Lung microvascular endothelial cell (primary cell): ENCODE measurements at regions not wholly inside any gene's neighbourhood (a gene's known extent, or its start where the extent isn't known, plus 50 kb on each side); places are given as distances from the start of the nearest gene placed in this dataset.
A peak's percentile ranks its signal among the peaks of the same experiment; 100 is the strongest.
"Not testable (repeated sequence)": the region's sequence is repeated elsewhere in the genome, so short reads cannot be mapped to it uniquely, and the experiment has no call there.

Experiments
- DNase-seq, 2 donors: peaks; one replicate each; pipeline versions ENCODE4 v3.0.0 to v3.0.0-alpha.2; 2010; ENCODE audit warnings: low read depth in 2 of 2

DNA sequence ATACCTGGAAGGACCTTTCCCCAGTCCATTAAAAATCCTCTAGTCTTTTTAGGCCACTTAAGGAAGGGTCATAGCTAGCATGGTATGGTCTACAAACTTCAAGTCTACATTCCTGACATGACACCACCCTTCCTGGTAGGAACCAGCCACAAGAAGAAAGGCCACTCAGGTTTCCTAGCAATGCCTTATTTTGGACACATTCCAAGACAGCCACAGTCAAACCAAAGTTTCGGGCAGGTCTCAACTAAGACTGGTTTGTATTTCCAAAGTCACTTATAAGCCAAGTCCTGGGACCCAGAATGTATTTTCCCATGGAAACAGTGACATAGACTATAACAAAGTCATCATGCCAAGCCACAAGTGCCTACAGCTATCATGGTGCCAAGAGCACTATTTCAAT is 50.6 kb upstream of the SLC44A3 start:
- no peak for DNase-seq

DNA sequence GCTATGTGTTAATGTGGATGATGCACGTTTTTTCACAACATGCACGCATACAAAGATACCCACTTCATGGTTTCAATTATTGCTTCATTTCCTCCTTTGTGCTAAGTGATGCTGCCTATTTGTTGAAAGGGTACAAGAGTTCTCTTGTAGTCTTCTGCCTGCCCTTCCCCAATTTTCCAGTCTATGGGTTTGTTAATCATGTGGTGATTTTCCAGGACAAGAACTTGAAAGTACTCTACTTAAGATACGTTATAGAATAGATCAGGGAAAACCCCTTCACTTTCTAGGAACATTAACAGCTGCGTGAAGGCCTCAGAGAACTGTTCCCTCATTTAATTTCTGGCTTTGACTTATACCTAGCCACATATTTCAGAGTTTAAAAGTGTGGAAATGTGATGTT is 52.1 kb upstream of the SLC44A3 start:
- DNase-seq, result no peak

DNA sequence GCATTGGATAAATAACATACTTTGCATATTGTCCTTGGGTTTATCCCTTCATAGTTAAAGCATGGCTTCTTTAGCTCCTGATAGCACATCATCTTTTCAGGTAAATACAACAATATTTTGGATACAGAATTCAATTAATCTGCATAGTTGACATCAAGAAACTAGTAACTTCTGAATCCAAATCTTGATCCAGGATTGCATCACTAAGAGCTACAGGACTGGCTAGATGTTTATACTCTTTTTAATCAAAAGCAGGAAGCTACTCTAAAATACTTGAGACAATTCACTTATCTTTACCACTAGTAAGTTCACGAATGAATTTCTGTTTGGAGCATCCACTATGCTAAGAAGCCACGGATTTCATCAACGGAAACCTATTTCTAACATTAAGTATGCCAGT is 54.2 kb upstream of the SLC44A3 start:
- no peak for DNase-seq

DNA sequence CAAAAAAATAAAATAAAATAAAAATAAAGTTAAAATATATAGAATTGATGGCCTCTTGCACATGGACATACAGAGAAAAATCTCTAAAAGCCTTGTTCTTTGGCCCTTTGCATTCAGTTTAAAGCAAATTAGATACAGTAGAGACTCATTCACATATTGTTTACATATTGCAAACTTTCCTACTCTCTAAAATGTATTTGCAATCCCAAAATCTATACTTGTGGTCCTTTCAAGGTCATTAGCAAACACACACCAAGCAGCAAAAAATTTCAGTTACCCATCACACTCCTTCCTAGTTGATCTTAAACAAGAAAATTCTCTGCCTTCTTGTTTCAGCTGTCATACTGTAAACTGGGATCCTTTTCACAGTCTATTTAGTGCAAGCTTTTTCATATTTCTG is 61.0 kb upstream of the SLC44A3 start:
- no peak for DNase-seq

DNA sequence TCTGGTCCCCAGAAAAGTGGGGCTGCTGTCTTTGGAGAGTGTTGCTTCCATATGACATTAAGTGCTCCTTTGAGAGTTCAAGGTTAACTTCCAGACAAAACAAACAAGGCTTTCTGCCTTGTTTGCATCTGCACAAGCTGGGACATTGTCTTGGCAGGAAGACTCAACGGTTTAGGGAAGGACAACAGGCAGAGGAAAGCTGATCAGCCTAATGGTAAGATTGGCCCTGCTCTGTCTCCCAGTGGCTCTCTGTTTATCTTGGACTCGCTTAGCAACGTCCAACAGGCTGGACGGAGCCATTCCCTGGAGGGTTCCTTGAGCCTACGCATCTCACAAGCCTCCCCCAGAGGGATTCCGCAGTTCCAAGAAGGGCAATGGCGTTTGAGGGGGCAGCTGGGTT is 62.2 kb upstream of the SLC44A3 start:
- DNase-seq, result no peak

DNA sequence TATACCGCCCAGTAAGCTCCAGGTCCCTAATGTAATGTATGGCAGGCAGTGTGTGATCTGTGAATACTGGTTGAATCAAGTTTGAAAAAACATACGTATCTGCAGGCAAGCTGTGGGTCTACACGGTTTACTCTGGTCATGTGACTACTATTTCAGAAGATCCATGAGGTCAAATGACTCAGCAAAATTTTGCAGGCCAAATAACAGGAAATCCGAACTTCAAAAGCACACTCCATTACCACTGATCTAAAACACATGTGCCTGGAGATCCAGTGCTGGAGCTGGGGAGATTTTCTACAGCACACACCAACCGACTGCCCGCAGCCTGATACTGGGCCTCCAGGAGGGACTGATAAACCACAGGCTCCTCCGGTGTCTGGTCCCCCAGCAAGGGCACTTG is 64.5 kb upstream of the SLC44A3 start:
- DNase-seq, result peak; percentile 79 to 90

DNA sequence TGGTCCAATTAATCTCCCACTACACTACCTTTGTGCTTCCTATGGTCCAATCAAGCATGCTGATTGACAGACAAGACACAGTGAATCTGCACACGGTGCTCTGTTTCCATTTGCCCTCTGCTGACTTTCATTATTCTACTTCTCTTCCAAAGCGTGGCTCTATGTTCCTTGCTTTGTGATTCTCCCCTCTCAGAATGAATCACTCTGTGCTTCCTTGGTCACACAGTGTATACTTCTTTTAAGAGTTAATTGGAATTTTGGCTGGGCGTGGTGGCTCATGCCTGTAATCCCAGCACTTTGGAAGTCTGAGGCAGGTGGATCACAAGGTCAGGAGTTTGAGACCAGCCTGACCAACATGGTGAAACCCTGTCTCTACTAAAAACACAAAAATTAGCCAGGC is 65.1 kb upstream of the SLC44A3 start:
- DNase-seq, result not testable (repeated sequence)

DNA sequence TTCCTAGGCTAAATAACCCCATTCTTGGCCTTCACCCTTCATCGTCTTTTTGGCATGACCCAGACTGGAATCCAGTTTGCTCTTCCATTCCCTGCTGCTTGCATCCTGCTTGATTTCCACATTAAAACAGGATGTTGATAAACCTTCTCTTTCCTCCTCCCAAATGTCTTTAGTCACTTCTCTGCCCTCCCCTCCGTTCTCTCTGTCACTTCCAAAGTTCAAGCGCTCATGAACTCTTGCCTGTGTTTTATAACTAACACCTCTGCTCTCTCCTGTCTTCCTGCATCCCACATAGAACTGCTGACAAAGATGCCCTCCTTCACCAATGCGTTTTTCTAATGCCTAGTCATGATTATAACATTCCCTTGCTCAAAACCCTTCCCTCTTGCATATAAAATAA is 65.6 kb upstream of the SLC44A3 start:
- no peak for DNase-seq

DNA sequence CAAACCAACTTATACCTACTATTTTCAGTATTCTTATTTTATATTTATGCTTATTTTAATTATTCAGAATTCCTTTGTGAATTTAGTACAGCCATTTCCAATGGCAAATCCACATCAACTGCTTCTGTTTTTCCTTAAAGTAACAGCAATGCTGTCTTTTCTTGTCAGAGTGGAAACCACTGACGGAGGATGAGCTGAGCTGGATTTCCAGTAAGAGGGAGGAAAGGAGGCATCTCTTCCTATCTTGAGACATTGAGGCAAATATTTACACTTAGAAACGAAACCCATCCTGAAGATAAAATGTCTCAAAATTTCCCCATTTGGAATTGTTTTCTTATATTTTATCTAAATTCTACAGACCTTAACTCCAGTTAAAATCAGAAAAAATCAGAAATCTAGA is 66.1 kb upstream of the SLC44A3 start:
- DNase-seq, result no peak

DNA sequence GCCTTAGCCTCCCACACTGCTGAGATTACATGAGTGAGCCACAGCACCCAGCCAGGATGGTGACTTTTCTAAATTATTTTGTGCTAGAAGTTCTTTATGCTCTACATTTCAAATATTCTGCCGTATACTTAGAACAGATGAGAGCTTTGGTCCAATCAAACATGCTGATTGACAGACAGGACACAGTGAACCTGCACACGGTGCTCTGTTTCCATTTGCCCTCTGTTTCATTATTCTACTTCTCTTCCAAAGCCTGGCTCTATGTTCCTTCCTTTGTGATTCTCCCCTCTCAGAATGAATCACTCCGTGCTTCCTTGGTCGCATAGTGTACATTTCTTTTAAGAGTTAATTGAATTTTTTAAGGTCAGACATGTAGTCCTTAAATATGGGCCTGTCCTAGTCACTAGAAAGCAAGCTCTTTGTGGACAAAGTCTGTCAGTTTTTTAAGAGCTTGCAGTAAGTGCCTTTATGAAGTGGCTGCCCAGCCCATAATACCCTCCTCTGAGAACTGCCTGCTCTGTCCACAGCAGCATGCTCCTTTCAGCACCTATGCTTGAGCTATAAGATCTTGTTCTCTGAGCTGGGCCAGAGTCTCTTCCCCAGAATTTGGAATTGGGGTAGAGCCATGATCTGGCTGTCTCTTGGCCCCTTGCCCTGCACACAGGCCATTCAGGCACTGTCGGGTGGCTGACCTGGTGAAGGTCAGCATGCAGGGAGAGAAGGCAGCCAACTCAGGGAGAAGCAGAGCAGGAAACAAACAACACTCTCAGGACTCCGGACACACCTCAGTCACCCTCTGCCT is 66.8 kb upstream of the SLC44A3 start:
- peak in 1 of 2 donors; percentile 28 for DNase-seq

DNA sequence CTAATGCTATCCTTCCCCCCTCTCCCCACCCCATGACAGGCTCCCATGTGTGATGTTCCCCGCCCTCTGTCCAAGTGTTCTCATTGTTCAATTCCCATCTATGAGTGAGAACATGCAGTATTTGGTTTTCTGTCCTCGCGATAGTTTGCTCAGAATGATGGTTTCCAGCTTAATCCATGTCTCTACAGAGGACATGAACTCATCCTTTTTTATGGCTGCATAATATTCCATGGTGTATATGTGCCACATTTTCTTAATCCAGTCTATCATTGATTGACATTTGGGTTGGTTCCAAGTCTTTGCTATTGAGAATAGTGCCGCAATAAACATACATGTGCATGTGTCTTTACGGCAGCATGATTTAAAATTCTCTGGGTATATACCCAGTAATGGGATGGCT is 68.7 kb upstream of the SLC44A3 start:
- DNase-seq, result not testable (repeated sequence)

DNA sequence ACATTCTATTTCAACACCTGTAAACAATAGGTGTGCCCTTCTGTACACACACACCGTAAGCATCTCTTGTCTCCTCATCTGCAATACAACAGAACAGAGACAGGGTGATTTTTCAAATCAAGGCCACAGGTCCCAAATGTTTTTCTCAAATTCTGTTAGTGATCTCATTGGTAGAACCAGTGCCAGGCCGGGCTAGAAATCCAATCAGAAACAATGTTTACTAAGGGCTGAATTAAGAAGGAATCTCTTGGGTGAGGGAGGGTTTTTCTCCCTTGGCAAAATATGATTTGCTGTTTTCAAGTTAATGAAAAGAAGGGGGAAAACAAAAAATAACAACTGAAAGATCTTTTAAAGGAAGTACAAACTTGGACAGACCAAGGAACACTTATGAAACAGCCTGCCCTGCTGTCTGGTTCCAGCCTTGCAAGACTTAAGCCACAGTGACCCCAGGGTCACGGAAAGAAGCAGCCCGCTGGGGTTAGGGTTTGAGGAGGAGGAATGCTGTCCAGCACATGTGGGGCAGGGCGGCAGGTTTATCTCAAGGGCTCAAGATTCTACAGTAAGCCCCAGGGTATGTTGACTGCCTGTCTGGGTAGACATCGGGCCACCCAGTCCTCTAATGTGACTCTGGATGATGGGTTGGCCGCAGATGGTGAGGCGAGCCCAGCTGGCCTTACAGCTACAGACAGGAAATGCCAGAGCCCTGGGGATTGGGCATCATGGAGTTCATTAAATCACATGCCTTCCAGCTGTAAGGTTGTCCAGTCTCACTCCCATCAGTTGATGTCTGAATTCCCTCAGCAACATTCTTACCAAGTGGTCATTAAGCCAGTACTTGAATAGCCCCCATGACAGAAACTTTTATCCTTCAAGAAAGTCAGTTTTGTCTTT is 73.3 kb upstream of the SLC44A3 start:
- DNase-seq, result no peak

DNA sequence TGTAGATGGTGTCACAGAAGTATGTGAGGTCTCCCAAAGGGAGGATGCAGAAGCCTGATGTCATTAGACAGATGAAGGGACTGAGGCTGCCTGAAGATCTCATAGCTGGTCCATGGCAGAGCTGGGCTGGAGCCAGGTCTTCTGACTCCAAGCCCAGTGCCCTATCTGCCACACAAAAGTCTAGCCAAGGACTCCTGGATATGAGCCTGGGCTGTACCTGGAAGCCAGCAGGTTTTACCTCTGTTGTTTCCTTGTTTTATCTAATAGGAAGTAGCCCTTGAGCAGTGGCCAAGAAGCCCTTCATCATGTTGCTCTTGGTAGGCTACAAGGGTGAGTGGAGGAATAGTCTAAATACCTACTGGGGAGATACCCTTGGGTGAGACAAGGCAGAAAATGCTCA is 74.4 kb upstream of the SLC44A3 start:
- DNase-seq, result no peak

DNA sequence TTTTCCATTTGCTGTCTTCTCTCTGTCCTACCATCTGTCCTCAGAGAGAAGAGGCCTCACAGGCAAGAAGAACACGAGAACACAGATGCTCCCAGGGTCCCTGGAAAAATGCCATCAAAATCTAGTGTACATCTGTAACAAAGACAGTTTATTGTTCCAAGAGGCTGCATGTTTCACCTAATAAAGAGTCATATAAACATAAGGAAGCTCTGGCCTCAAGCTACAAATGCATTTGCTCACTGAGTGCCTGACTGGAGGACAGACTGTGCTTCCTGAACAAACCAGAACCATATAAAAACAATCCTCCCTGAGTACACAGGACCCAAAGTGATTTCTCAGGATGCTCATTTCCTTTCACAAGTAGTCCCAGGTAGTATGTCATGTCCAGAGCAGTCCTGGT is 76.3 kb upstream of the SLC44A3 start:
- DNase-seq, result peak in 1 of 2 donors; percentile 51

DNA sequence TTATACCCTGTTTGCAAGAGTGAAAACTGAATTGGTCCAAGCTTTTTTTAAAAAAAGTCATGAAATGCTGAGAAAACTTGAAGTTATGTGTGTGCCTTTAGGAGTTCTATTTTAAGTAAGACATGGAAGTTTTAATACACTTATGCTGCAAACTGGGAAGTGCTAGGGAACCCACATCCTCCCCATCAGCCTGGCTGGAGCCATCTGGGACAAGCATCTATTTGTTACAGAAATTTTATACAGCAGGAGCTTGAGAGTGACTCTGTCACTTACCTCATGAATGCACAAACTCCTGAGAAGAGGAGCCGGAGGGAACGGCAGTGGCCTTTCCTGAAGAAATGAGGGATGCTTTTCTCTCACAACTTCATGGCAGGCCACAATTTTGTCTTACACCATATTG is 78.2 kb upstream of the SLC44A3 start:
- no peak for DNase-seq

DNA sequence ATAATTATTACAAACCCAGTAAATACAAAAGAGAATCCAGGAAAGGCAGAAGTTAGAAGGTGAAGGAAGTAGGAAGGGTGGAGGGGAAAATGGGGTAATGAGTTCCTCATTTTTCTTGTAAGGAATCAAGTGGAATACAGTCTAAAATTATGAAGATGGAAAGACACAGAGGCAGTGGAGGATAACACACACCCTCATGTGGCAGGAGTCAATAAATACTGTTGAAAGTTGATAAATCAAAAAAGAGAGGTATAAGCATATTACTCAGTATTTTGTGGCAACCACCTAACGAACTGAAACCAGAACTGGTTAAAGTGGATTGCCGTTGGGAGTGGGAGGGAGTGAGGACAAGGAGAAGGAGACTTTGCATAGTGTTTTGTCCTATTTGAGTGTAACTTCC is 78.6 kb upstream of the SLC44A3 start:
- DNase-seq, result no peak

DNA sequence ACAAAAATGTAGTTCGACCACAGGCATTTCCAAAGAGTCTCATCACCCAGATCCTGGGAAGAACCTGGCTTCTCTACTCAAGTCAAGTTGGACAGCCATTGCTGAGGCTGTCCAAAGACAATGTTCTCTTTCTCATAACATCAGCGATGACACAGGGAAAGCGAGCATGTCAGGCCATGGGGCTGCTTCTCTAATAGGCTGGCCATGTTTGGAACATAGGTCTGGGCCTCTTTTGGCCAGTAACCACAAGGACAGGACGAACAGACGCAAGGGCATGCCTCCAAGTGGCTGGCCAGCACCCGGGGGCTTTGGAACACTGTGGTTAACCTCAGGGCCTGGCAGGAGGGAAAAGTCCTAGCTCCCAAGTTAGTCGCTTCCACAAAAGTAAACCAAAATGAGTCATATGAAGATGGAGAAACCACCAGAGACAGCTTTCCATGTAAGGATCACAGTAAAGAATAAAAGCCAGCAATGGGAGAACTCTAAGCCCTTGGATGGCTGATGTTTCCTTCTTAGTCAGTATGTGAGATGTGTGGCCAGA is 80.6 kb upstream of the SLC44A3 start:
- no peak for DNase-seq

DNA sequence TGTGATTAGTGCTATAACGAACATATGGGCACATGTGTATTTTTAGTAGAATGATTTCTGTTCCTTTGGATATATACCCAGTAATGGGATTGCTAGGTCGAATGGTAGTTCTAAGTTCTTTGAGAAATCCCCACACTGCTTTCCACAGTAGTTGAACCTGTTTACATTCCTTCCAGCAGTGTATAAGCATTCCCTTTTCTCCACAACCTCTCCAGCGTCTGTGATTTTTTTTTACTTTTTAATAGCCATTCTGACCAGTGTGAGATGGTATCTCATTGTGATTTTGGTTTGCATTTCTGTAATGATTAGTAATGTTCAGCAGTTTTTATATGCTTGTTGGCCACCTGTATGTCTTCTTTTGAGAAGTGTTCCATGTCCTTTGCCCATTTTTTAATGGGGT is 81.8 kb upstream of the SLC44A3 start:
- no peak for DNase-seq

DNA sequence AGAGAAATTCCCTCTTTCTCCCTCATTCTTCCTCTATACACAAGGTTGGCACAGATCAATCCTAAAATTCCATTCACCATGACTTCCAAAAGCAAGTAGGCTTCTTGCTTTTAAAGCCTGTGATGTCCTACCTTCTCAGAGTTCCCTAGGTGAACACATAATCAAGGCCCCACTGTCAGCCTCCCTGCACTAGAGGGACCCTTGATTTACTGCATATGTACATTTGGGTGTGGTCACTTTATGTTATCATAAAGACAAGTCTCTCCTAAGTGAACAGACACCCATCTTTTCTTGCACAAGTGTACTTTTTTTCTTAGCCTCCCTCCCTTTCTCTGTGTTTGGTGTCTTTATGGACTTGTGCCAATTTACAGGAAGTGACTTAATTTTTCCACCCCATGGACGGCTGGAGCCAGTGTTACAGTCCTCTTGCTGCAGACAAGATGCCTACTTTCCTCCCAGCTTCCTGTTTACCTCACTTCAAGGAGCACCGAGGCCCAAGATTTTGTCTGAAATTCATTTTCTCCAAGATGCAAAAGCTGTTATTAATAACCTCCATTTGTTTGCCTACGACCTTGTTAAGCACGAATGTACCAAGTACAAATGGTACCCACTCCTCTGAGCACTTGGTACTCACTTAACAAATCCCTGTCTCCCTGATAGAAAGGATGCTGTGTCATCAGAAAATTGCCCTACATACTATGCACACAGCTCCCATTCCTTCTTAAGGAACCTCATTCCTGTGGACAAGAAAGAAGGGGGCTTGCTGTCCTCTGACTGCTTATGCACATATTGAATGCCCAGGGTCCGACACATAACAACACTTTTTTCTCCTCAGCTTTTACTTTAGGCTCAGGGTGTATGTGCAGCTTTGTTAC is 82.8 kb upstream of the SLC44A3 start:
- DNase-seq, result peak in 1 of 2 donors; percentile 80

DNA sequence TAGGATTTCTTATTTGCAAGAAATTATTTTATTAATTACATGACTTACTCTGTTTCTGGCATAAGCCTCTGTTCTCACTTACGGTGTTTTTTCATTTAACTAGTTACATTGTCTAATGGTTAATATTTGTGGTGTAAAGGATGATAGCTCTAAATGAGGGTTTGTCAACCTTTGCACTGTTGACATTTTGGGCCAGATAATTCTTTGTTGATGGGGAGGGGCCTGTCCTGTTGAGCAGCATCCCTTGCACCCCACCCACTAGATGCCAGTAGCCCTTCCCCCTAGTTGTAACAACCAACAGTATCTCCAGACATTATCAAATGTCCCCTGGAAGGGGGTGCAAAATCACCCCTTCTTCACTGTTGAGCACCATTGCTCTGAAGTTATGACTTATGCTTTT is 83.6 kb upstream of the SLC44A3 start:
- no peak for DNase-seq

DNA sequence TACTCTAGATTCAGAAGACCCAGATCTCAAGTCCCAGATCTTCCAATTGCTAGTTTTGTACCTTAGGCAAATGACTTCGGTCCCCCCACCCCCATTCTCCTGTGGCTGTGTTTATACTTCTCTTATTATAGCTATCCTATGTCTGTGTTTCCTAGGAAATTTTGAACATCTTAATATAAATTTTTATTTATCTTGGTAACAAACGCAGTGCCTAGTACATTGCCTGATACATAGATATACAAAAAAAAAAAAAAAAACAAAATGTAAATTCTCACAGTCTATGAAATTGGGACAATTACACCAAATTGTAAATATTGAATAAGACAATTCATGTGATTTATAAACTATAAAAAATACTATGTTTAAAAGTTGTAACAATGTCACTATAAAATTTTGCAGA is 84.1 kb upstream of the SLC44A3 start:
- DNase-seq, result no peak
